ENCODE measurements at regions not wholly inside any gene's neighbourhood (a gene's known extent, or its start where the extent isn't known, plus 50 kb on each side); places are given as distances from the start of the nearest gene placed in this dataset.
"Not testable (repeated sequence)": the region's sequence is repeated elsewhere in the genome, so short reads cannot be mapped to it uniquely, and the experiment has no call there.

GRCh38 chr20:12847872-12848271 lies 160.9 kb upstream of the SPTLC3 start:
- no peak for DNase-seq

DNA sequence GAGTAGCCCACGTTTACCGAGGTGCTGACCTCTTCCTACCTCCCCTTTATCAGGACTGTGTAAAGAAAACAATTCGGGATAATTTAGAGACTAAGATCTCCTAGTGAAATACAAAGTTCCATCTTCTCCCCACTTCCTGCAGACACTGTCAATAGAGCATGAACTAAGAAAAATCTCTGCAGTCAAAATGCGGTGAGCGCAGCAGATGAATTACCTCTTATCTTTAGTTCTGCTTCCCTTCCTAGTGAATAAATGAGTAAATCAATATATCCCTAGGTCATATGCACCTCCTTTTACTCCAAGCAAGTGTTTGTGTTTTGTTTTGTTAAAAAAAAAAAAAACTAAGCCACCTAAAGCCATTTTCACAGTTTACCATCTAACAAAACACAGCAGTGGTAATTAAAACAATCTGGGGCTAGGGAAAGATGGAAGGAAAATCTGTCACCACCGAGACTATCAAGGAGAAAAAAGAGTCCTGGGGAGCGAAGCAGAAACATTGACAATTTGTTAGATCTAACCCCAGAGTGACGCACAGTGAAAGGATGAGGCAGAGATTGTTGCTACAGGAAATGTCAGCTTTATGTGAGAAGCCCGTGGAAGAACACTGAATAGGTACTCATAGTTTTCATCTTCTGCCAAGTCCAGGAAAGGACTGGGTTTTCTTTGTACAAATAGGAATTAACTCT lies 159.4 kb upstream of the SPTLC3 start:
- no peak for DNase-seq

GRCh38 chr20:12857643-12858042 lies 151.1 kb upstream of the SPTLC3 start:
- not testable (repeated sequence) for DNase-seq

DNA sequence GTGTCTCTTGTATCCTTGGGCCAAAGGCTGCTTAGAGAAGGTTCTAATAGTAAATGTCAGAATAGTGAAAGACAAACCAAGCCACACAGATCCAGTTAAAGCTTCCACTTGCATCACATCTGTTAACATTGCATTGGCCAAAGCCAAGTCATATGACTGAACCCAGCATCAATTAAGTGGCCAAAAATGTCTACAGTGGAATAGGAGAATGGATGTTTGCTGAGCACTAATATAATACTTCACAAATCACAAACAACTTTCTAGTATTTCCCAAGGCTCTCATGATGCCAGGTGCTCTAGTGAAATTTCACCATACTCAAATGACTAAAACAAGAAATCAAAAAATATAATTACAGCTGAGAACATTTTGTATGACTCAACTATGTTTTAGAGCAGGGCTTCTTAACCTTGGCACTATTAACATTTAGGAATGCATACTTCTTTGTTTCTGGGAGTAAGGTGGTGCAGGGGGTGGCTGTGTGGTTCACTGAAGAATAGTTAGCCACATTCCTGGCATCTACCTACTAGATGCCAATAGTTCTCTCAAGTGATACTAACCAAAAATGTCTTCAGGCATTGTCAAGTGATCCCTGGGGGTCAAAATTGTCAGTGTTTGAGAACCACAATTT lies 148.0 kb upstream of the SPTLC3 start:
- DNase-seq, result no peak

DNA sequence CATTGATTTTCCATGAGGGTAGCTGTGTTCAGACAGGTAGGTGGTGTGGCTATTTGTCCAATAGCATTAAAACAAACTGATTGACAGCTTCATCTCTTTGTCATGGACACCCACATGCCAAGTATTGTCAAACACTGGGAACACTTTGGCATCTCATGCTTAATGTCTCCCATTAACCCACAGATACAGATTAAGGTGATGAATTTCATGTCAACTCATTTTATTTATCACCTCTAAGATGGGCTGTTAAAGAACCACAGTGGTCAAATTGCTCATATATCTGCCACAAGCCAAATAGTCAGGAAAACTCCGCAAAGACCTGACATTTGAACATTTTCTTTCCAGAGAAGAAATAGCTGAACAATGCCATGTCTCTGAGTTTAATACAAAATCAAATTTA lies 139.1 kb upstream of the SPTLC3 start:
- no peak for DNase-seq

DNA sequence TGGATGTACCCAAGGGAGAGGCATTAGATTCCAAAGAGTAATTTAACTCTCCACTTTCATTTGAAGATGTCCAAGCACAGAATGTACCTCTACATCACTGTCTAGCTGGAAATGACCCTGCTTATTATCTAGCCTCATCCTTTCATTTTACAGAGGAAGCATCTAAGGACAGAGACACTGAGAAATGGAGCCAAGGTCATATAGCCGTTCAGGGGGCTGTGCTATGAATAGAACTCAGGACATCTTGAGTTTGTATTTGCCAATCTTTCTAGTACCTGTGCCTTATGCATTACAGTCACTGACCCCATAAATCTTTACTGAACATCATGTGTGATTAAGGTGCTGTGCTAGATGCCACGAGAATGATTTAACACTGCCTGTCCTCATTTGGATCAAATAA lies 138.2 kb upstream of the SPTLC3 start:
- no peak for DNase-seq

DNA sequence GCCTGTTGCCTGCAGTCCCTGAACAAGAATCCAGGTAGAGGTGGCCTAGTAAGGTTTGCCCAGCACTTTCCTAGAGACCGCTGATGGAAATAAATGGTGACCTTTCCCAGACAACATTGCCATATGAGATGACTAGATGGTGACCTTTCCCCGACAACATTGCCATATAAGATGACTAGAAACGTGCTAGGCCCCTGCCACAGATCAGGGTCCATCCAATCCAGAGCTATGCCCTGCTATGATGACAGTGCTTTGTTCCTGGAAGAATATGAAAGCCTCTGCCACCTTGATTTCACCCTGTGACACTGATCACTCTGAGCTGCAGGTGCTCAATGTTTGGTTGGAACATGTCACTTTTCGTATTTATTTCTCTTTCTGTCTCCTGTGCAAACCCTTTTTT lies 133.8 kb upstream of the SPTLC3 start:
- DNase-seq, result no peak

DNA sequence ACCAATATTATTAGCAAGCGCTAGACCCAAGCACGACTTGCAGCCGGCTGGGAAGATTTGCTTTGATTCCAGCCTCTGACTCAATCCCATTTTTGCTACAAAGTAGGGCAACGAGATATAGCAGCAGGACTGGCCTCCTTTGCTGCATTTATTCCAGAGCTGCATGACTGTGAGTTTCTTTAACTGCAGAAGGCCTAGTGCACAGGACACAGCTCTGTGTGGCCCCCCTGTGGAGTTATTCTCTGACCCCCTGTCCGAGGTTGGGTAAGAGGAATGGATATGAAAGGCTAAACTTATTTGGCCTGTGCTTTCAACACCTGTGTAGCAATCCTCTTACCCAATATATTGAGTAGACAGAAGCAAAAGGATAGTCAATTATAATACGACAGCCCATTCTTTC lies 133.3 kb upstream of the SPTLC3 start:
- DNase-seq, result no peak

GRCh38 chr20:12882832-12883506 lies 125.8 kb upstream of the SPTLC3 start:
- DNase-seq, result no peak

DNA sequence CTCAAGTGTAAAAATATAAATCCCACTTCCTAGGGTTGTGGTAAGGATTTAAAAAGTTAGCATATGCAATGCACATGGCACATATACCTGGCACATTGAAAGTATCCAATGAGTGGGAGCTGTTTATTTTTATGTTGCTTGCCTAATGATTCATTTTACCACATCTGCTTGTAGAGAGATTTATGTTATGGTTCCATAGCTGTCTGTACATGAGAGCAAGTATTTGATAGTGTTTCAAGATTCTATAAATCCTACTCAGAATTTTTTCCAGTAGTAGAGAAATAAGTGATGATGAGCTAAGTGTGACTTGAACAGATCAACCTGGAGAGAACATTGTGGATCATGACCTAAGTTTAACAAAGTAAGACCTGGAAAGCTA lies 125.3 kb upstream of the SPTLC3 start:
- DNase-seq, result no peak

DNA sequence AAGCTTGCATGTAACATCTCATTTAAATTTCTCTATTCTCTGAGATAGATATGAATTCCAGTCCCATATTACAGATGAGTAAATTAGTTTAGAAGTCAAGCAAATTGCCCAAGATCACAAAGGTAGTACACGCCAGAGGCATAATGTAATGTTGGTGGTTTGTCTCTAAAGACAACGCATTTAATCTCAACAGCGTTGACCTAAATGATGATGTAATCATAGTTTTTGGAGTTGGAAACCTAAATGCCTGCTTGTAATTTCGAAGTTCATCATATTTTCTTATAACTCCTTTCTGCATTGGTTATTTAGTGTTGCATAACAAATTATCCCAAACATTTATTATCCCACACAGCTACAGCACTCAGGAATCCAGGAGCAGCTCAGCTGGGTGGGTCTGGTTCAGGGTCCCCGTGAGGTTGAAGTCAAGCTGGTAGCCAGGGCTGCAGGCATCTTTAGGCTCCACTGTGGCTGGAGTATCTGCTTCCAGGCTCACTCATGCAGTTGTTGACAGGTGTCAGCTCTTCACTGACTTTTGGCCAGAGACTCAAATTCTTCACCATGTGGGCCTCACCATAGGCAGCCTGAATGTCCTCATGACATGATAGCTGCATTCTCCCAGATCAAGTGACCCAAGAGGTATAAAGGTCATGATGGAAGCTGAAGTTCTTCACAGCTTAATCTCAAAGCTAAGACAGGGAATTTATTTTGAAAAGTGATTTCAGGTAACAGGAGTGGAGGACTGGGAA lies 122.0 kb upstream of the SPTLC3 start:
- DNase-seq, result no peak

GRCh38 chr20:12891643-12892042 lies 117.1 kb upstream of the SPTLC3 start:
- no peak for DNase-seq

- no peak for DNase-seq
These were observed 115.8 kb upstream of the SPTLC3 start for GRCh38 chr20:12893019-12893418.

- no peak for DNase-seq
These were observed 115.1 kb upstream of the SPTLC3 start for GRCh38 chr20:12893653-12894052.

GRCh38 chr20:12894089-12894488 lies 114.7 kb upstream of the SPTLC3 start:
- DNase-seq, result no peak

GRCh38 chr20:12896180-12896579 lies 112.6 kb upstream of the SPTLC3 start:
- DNase-seq, result no peak

GRCh38 chr20:12902992-12903391 lies 105.8 kb upstream of the SPTLC3 start:
- DNase-seq, result no peak

DNA sequence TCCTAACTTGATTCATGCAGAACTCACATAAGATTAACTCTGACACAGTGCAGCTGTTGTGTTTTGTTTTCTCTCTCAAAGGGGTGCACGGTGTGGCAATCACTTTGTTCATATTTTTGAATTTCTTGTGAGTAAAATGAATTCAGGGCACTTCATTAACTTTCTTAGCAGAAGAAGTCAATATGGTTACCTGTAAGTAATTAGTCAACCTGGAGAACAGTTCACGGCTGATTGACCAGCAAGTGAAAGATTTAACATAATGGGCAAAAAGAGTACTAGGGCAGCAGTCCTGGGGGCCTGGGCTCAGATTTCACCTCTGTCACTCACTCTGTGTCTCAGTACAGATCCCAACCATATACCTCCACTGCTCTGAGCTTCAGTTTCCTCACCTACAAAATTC lies 102.4 kb upstream of the SPTLC3 start:
- no peak for DNase-seq

DNA sequence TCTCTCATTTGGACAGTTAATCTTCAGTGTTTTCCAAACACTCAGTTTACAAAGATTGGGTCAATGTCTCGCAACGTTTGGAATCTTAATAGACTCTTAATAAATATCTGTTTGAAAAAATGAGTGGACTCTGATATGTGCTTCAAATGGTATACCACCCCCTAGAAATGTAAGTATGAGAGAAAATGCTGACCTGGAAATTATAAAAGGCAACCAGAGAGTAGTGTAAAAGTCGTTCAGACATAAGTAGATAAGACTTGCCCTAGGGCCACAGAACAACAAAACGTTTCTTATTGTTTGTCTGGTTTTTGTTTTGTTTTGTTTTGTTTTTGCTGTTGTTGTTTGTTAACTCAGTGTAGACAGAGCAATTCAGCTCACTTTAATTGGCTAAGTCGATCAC lies 97.4 kb upstream of the SPTLC3 start:
- DNase-seq, result no peak

- DNase-seq, result no peak
These were observed 94.9 kb upstream of the SPTLC3 start for GRCh38 chr20:12913781-12914443.

- no peak for DNase-seq
These were observed 94.0 kb upstream of the SPTLC3 start for GRCh38 chr20:12914804-12915203.

DNA sequence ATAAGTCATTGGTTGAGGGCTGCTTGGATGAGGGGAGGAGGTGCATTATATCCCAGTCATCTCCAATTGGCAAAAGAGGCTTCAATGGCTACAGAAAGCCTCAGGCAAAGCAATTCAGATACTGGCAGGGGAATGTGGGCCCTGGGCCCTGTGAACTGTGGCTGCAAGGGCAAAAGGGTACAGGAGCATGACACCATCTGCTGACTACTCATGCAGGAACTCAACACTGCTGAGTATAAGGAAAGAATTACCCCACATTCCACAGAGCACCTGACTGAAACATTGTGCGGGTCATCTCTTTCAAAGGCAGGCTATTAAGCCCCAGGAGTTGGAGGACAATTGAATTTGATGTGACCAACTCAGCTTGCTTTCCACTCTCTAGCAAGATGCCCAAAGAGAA lies 92.1 kb upstream of the SPTLC3 start:
- DNase-seq, result no peak

DNA sequence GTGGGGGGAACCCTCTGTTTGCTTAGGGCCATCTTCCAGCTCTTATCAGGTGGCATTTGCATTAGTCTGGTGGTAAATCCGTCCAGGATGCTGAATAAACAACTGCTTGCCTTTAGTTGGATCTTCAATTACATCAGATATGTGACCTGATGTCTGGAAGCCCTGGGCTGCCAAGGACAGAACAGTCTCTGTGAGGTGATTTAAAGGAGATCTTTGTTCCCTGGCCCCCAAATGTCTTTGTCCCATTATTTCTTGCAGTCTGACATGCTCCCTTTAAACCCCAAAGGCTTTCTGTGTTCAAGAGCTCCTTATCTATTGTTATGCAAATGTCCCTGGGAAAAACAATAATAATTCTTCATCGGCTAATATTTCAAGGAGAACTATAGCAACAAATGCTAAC lies 84.6 kb upstream of the SPTLC3 start:
- DNase-seq, result no peak
